ENCODE measurements at regions not wholly inside any gene's neighbourhood (a gene's known extent, or its start where the extent isn't known, plus 50 kb on each side); places are given as distances from the start of the nearest gene placed in this dataset.

DNA sequence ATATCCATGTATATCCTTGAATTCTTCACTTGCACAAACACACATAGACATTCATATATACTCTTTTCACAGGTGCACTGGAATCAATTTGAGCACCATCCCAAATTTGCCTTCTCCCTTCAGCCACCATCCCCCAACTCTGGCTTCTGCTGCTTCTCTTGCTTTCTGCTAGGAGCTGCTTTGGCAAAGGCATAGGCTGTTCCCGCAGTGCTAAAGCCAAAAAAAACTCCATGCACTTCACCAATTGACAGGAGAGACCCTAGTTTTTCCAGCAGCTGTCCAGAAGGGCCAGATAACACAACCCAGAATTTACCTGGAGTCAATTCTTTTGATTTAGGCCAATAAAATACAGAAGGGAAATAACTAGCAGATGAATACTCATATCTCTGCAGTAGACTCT, 251.3 kb downstream of the NR2F1-AS1 start:
- TF ChIP-seq ELF4 (CRISPR knock-in tag; IDR thresholded peaks at IDR 0.05; ENCODE audit: low read depth) (no peak), CBFB (CRISPR knock-in tag; IDR thresholded peaks at IDR 0.05; ENCODE audit: low read depth) (no peak), CREM (CRISPR knock-in tag; IDR thresholded peaks at IDR 0.05) (no peak), ZBTB21 (CRISPR knock-in tag; IDR thresholded peaks at IDR 0.05; ENCODE audit: borderline replicate concordance) (no peak)
- TF ChIP-seq, protein P1, sequence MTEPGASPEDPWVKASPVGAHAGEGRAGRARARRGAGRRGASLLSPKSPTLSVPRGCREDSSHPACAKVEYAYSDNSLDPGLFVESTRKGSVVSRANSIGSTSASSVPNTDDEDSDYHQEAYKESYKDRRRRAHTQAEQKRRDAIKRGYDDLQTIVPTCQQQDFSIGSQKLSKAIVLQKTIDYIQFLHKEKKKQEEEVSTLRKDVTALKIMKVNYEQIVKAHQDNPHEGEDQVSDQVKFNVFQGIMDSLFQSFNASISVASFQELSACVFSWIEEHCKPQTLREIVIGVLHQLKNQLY (CRISPR knock-in tag; IDR thresholded peaks at IDR 0.05) = no peak
- TF ChIP-seq, protein P2, sequence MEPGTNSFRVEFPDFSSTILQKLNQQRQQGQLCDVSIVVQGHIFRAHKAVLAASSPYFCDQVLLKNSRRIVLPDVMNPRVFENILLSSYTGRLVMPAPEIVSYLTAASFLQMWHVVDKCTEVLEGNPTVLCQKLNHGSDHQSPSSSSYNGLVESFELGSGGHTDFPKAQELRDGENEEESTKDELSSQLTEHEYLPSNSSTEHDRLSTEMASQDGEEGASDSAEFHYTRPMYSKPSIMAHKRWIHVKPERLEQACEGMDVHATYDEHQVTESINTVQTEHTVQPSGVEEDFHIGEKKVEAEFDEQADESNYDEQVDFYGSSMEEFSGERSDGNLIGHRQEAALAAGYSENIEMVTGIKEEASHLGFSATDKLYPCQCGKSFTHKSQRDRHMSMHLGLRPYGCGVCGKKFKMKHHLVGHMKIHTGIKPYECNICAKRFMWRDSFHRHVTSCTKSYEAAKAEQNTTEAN (CRISPR knock-in tag; IDR thresholded peaks at IDR 0.05) = no peak
- TF ChIP-seq, protein P3, sequence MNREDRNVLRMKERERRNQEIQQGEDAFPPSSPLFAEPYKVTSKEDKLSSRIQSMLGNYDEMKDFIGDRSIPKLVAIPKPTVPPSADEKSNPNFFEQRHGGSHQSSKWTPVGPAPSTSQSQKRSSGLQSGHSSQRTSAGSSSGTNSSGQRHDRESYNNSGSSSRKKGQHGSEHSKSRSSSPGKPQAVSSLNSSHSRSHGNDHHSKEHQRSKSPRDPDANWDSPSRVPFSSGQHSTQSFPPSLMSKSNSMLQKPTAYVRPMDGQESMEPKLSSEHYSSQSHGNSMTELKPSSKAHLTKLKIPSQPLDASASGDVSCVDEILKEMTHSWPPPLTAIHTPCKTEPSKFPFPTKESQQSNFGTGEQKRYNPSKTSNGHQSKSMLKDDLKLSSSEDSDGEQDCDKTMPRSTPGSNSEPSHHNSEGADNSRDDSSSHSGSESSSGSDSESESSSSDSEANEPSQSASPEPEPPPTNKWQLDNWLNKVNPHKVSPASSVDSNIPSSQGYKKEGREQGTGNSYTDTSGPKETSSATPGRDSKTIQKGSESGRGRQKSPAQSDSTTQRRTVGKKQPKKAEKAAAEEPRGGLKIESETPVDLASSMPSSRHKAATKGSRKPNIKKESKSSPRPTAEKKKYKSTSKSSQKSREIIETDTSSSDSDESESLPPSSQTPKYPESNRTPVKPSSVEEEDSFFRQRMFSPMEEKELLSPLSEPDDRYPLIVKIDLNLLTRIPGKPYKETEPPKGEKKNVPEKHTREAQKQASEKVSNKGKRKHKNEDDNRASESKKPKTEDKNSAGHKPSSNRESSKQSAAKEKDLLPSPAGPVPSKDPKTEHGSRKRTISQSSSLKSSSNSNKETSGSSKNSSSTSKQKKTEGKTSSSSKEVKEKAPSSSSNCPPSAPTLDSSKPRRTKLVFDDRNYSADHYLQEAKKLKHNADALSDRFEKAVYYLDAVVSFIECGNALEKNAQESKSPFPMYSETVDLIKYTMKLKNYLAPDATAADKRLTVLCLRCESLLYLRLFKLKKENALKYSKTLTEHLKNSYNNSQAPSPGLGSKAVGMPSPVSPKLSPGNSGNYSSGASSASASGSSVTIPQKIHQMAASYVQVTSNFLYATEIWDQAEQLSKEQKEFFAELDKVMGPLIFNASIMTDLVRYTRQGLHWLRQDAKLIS (CRISPR knock-in tag; IDR thresholded peaks at IDR 0.05; ENCODE audit: borderline replicate concordance) = no peak
- no peak for DNase-seq (ENCODE audit: low spot score)
- no peaks in the 10 kb centered on the region for H3K9me3 Mint-ChIP-seq
- no peaks in the 10 kb centered on the region for H3K27me3 Mint-ChIP-seq (ENCODE audit: low read depth)
- H3K4me3 Mint-ChIP-seq = no peak overlapping the region
- POLR2A ChIA-PET = no interaction called here
- ATAC-seq = no peak
- CTCF ChIA-PET = no interaction called here
- no peak overlapping the region for H3K27ac Mint-ChIP-seq
- no peaks in the 10 kb centered on the region for H3K4me1 Mint-ChIP-seq
- no peaks in the 10 kb centered on the region for H3K36me3 Mint-ChIP-seq

DNA sequence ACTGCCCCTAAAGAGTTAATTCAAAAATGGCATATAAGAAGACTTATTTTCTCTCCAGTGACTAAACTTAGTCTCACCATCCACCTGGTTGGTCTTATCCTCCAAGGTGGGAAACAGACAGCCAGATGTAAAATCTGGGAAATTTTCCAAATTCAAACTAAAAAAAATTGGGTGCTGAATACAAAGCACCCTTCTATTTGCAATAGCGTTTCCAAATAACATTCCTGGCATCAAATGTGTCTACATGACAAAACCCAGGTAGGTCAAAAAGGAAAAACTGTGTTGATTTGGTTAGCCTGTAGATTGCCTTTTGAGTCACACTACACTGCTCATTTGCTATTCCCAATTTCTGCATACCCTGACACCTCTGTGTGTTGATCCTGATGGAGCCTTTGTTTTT, 252.2 kb downstream of the NR2F1-AS1 start:
- no peak overlapping the region for H3K27ac Mint-ChIP-seq
- ChIA-PET CTCF (no interaction called here), POLR2A (no interaction called here)
- H3K27me3 Mint-ChIP-seq (ENCODE audit: low read depth) = no peaks in the 10 kb centered on the region
- no peak for DNase-seq (ENCODE audit: low spot score)
- H3K36me3 Mint-ChIP-seq = no peaks in the 10 kb centered on the region
- H3K4me3 Mint-ChIP-seq = no peak overlapping the region
- no peak for TF ChIP-seq CBFB (CRISPR knock-in tag; IDR thresholded peaks at IDR 0.05; ENCODE audit: low read depth)
- TF ChIP-seq, protein P2 (CRISPR knock-in tag; IDR thresholded peaks at IDR 0.05) = no peak
- TF ChIP-seq, protein P4, sequence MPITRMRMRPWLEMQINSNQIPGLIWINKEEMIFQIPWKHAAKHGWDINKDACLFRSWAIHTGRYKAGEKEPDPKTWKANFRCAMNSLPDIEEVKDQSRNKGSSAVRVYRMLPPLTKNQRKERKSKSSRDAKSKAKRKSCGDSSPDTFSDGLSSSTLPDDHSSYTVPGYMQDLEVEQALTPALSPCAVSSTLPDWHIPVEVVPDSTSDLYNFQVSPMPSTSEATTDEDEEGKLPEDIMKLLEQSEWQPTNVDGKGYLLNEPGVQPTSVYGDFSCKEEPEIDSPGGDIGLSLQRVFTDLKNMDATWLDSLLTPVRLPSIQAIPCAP (CRISPR knock-in tag; IDR thresholded peaks at IDR 0.05) = no peak
- H3K4me1 Mint-ChIP-seq = no peaks in the 10 kb centered on the region
- no peaks in the 10 kb centered on the region for H3K9me3 Mint-ChIP-seq
- ATAC-seq = no peak

DNA sequence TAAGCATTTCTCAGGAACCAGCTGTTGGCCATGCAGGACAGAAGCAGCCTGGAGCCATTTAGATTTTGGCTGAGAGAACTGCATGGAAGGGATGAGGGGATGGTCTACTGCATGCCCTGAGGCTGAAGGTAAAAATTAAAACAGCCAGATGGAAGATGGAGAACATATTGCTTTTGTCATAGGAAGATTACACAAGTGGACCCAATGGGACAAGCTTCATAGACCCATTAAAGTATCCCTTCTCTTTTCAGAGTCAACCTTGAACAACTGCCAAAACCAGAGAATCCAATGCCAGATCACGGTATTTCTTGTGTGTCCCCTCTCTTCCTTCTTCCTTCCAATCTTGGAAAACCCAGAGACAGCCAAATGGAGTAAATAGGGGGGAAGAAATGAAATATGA, 253.4 kb downstream of the NR2F1-AS1 start:
- DNase-seq (ENCODE audit: low spot score) (no peak), ATAC-seq (no peak)
- ChIA-PET POLR2A (no interaction called here), CTCF (no interaction called here)
- H3K4me1 Mint-ChIP-seq = peaks cover 11% of the 10 kb centered on the region
- H3K36me3 Mint-ChIP-seq = no peaks in the 10 kb centered on the region
- no peak overlapping the region for H3K27ac Mint-ChIP-seq
- H3K9me3 Mint-ChIP-seq = no peaks in the 10 kb centered on the region
- no peaks in the 10 kb centered on the region for H3K27me3 Mint-ChIP-seq (ENCODE audit: low read depth)
- H3K4me3 Mint-ChIP-seq = no peak overlapping the region
- no peak for TF ChIP-seq ESRRA (CRISPR knock-in tag; IDR thresholded peaks at IDR 0.05; ENCODE audit: borderline replicate concordance)
- TF ChIP-seq, protein P5, sequence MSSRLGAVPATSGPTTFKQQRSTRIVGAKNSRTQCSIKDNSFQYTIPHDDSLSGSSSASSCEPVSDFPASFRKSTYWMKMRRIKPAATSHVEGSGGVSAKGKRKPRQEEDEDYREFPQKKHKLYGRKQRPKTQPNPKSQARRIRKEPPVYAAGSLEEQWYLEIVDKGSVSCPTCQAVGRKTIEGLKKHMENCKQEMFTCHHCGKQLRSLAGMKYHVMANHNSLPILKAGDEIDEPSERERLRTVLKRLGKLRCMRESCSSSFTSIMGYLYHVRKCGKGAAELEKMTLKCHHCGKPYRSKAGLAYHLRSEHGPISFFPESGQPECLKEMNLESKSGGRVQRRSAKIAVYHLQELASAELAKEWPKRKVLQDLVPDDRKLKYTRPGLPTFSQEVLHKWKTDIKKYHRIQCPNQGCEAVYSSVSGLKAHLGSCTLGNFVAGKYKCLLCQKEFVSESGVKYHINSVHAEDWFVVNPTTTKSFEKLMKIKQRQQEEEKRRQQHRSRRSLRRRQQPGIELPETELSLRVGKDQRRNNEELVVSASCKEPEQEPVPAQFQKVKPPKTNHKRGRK (CRISPR knock-in tag; IDR thresholded peaks at IDR 0.05; ENCODE audit: borderline replicate concordance) = no peak
- no peak for TF ChIP-seq PRRX2 (CRISPR knock-in tag; IDR thresholded peaks at IDR 0.05)
- TF ChIP-seq CBFB (CRISPR knock-in tag; IDR thresholded peaks at IDR 0.05; ENCODE audit: low read depth) = no peak
- TF ChIP-seq GABPB1 (CRISPR knock-in tag; IDR thresholded peaks at IDR 0.05) = no peak
- no peak for TF ChIP-seq TP53 (CRISPR knock-in tag; IDR thresholded peaks at IDR 0.05)
- TF ChIP-seq, protein P1 (CRISPR knock-in tag; IDR thresholded peaks at IDR 0.05) = no peak
- TF ChIP-seq, protein P6, sequence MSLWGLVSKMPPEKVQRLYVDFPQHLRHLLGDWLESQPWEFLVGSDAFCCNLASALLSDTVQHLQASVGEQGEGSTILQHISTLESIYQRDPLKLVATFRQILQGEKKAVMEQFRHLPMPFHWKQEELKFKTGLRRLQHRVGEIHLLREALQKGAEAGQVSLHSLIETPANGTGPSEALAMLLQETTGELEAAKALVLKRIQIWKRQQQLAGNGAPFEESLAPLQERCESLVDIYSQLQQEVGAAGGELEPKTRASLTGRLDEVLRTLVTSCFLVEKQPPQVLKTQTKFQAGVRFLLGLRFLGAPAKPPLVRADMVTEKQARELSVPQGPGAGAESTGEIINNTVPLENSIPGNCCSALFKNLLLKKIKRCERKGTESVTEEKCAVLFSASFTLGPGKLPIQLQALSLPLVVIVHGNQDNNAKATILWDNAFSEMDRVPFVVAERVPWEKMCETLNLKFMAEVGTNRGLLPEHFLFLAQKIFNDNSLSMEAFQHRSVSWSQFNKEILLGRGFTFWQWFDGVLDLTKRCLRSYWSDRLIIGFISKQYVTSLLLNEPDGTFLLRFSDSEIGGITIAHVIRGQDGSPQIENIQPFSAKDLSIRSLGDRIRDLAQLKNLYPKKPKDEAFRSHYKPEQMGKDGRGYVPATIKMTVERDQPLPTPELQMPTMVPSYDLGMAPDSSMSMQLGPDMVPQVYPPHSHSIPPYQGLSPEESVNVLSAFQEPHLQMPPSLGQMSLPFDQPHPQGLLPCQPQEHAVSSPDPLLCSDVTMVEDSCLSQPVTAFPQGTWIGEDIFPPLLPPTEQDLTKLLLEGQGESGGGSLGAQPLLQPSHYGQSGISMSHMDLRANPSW (CRISPR knock-in tag; conservative IDR thresholded peaks at IDR 0.05; ENCODE audit: low read depth) = no peak
- TF ChIP-seq, protein P7, sequence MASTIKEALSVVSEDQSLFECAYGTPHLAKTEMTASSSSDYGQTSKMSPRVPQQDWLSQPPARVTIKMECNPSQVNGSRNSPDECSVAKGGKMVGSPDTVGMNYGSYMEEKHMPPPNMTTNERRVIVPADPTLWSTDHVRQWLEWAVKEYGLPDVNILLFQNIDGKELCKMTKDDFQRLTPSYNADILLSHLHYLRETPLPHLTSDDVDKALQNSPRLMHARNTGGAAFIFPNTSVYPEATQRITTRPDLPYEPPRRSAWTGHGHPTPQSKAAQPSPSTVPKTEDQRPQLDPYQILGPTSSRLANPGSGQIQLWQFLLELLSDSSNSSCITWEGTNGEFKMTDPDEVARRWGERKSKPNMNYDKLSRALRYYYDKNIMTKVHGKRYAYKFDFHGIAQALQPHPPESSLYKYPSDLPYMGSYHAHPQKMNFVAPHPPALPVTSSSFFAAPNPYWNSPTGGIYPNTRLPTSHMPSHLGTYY (CRISPR knock-in tag; IDR thresholded peaks at IDR 0.05) = no peak
- TF ChIP-seq SMAD3 (CRISPR knock-in tag; IDR thresholded peaks at IDR 0.05; ENCODE audit: borderline replicate concordance) = no peak
